ENCODE measurements at regions not wholly inside any gene's neighbourhood (a gene's known extent, or its start where the extent isn't known, plus 50 kb on each side); places are given as distances from the start of the nearest gene placed in this dataset.

GRCh38 chr2:207477896-207478295 is 51.9 kb upstream of the CREB1 start:
- ChIA-PET CTCF (interaction anchor here (0.5 kb wide), 1 partner anchor 285 kb away, joined by 3 read pairs; no protein-coding TSS in a partner anchor), POLR2A (no interaction called here)
- DNase-seq (ENCODE audit: extremely low spot score): no peak
- TF ChIP-seq SP1 (IDR thresholded peaks at IDR 0.05): no peak
- no peak for TF ChIP-seq TARDBP (IDR thresholded peaks at IDR 0.05)
- no peak for TF ChIP-seq L3MBTL2 (conservative IDR thresholded peaks at IDR 0.05)
- TF ChIP-seq ELF4 (IDR thresholded peaks at IDR 0.05): no peak
- no peak for TF ChIP-seq ARNT (IDR thresholded peaks at IDR 0.05)
- no peak for TF ChIP-seq LEF1 (IDR thresholded peaks at IDR 0.05; ENCODE audit: borderline replicate concordance)
- TF ChIP-seq CTBP1 (IDR thresholded peaks at IDR 0.05; ENCODE audit: borderline replicate concordance): no peak
- no peak for TF ChIP-seq SUZ12 (IDR thresholded peaks at IDR 0.05)
- TF ChIP-seq NFRKB (IDR thresholded peaks at IDR 0.05): no peak
- TF ChIP-seq FOXK2 (IDR thresholded peaks at IDR 0.05): no peak
- TF ChIP-seq PKNOX1 (IDR thresholded peaks at IDR 0.05): no peak

GRCh38 chr2:207478572-207478971 is 51.2 kb upstream of the CREB1 start:
- TF ChIP-seq SUZ12 (IDR thresholded peaks at IDR 0.05) (no peak), NFRKB (IDR thresholded peaks at IDR 0.05) (no peak), HDGF (IDR thresholded peaks at IDR 0.05; ENCODE audit: borderline replicate concordance) (no peak), TARDBP (IDR thresholded peaks at IDR 0.05) (no peak), ZNF384 (IDR thresholded peaks at IDR 0.05) (no peak), PKNOX1 (IDR thresholded peaks at IDR 0.05) (no peak), CTBP1 (IDR thresholded peaks at IDR 0.05; ENCODE audit: borderline replicate concordance) (no peak), ELF4 (IDR thresholded peaks at IDR 0.05) (no peak), LEF1 (IDR thresholded peaks at IDR 0.05; ENCODE audit: borderline replicate concordance) (no peak), SP1 (IDR thresholded peaks at IDR 0.05) (no peak), L3MBTL2 (conservative IDR thresholded peaks at IDR 0.05) (no peak), FOXM1 (IDR thresholded peaks at IDR 0.05; ENCODE audit: borderline replicate concordance) (no peak), BHLHE40 (IDR thresholded peaks at IDR 0.05; ENCODE audit: borderline replicate concordance) (no peak), FOXK2 (IDR thresholded peaks at IDR 0.05) (no peak), FOXA1 (IDR thresholded peaks at IDR 0.05) (no peak), ARNT (IDR thresholded peaks at IDR 0.05) (no peak)
- POLR2A ChIA-PET: no interaction called here
- CTCF ChIA-PET: no interaction called here
- DNase-seq (ENCODE audit: extremely low spot score): no peak

GRCh38 chr2:207479198-207479785 is 50.5 kb upstream of the CREB1 start:
- DNase-seq (ENCODE audit: extremely low spot score): no peak
- CTCF ChIA-PET: no interaction called here
- POLR2A ChIA-PET: no interaction called here
- TF ChIP-seq HDGF (IDR thresholded peaks at IDR 0.05; ENCODE audit: borderline replicate concordance) (no peak), SP1 (IDR thresholded peaks at IDR 0.05) (no peak), FOXA1 (IDR thresholded peaks at IDR 0.05) (no peak), L3MBTL2 (conservative IDR thresholded peaks at IDR 0.05) (no peak), TARDBP (IDR thresholded peaks at IDR 0.05) (no peak), SUZ12 (IDR thresholded peaks at IDR 0.05) (no peak), ARNT (IDR thresholded peaks at IDR 0.05) (no peak), CTBP1 (IDR thresholded peaks at IDR 0.05; ENCODE audit: borderline replicate concordance) (no peak), PKNOX1 (IDR thresholded peaks at IDR 0.05) (no peak), ELF4 (IDR thresholded peaks at IDR 0.05) (no peak), FOXM1 (IDR thresholded peaks at IDR 0.05; ENCODE audit: borderline replicate concordance) (no peak), ZNF384 (IDR thresholded peaks at IDR 0.05) (no peak), BHLHE40 (IDR thresholded peaks at IDR 0.05; ENCODE audit: borderline replicate concordance) (no peak)
